ENCODE measurements at regions not wholly inside any gene's neighbourhood (a gene's known extent, or its start where the extent isn't known, plus 50 kb on each side); places are given as distances from the start of the nearest gene placed in this dataset.

DNA sequence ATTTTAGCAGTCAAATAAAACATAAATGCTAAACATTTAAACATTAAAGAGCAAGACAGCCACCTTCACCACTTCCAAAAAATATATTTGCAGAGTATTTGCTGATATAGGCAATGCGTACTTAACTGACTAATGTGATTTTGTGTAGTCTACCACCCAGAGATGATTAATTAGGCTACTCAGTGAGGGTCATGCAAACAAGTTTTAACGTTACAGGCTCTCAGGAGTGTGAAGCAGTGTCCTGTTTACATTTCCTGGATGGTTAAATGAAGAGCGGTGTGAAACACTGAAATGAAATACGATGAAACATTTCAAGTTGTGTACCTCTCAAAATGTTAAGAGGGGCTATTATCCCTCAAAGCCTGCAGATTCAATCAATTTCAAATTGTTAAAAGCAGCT lies 165.8 kb upstream of the LRIG3 start:
- no peaks in the 10 kb centered on the region for H3K9me3 ChIP-seq (ENCODE audit: control insufficient read depth in 1 of 2, insufficient read depth in 1 of 2, low read depth in 1 of 2, low read length in 2 of 2)
- H3K79me2 ChIP-seq (ENCODE audit: insufficient read depth, low read length), result no peaks in the 10 kb centered on the region
- H3K36me3 ChIP-seq (ENCODE audit: control insufficient read depth in 1 of 2, insufficient read depth in 2 of 2, low read length in 2 of 2), result no peaks in the 10 kb centered on the region
- no peak overlapping the region for H3K4me3 ChIP-seq (replicated peaks in 1 of 2; ENCODE audit: low read depth in 1 of 2, low read length in 2 of 2)
- H3K4me1 ChIP-seq (ENCODE audit: control insufficient read depth in 1 of 2, insufficient read depth in 2 of 2, low read length in 2 of 2), result no peaks in the 10 kb centered on the region
- no peak for DNase-seq (ENCODE audit: low read depth, low spot score)
- ChIA-PET RAD21 (ENCODE audit: low non-redundant PET in 1 of 2, low total read pairs in 2 of 2, uncharacterized antibody in 2 of 2, unreplicated experiment in 2 of 2) (interaction anchor here in 1 of 2 experiments (1.6 kb wide), 1 partner anchor 545 kb away, joined by 4 read pairs; no protein-coding TSS in a partner anchor), POLR2A (no interaction called here), CTCF (interaction anchor here (5.5 kb wide), 1 partner anchor 545 kb away, joined by 30 read pairs; no protein-coding TSS in a partner anchor)
- no peak overlapping the region for H3K4me2 ChIP-seq (ENCODE audit: low read length)
- no peak for TF ChIP-seq POLR2A (IDR thresholded peaks at IDR 0.05; ENCODE audit: borderline replicate concordance, extremely low read depth, insufficient read depth, insufficient read length)
- TF ChIP-seq TCF7L2 (IDR thresholded peaks at IDR 0.05; ENCODE audit: borderline replicate concordance, extremely low read depth, insufficient read depth, insufficient read length), result no peak
- TF ChIP-seq ZFX (IDR thresholded peaks at IDR 0.05), result no peak
- TF ChIP-seq ZNF274 (IDR thresholded peaks at IDR 0.05; ENCODE audit: low read depth, low read length), result no peak
- no peak for TF ChIP-seq CBX3 (IDR thresholded peaks at IDR 0.05; ENCODE audit: low read depth)
- TF ChIP-seq ELF1 (IDR thresholded peaks at IDR 0.05; ENCODE audit: borderline replicate concordance, low read depth), result no peak
- no peak for TF ChIP-seq FOSL1 (IDR thresholded peaks at IDR 0.05; ENCODE audit: low read depth)
- no peak for TF ChIP-seq POLR2AphosphoS5 (IDR thresholded peaks at IDR 0.05; ENCODE audit: low read depth, low read length)
- no peak for TF ChIP-seq YY1 (IDR thresholded peaks at IDR 0.05; ENCODE audit: extremely low read depth, insufficient replicate concordance, low read depth, low read length)
- TF ChIP-seq SIN3A (IDR thresholded peaks at IDR 0.05; ENCODE audit: low read depth), result no peak
- TF ChIP-seq, protein P1, sequence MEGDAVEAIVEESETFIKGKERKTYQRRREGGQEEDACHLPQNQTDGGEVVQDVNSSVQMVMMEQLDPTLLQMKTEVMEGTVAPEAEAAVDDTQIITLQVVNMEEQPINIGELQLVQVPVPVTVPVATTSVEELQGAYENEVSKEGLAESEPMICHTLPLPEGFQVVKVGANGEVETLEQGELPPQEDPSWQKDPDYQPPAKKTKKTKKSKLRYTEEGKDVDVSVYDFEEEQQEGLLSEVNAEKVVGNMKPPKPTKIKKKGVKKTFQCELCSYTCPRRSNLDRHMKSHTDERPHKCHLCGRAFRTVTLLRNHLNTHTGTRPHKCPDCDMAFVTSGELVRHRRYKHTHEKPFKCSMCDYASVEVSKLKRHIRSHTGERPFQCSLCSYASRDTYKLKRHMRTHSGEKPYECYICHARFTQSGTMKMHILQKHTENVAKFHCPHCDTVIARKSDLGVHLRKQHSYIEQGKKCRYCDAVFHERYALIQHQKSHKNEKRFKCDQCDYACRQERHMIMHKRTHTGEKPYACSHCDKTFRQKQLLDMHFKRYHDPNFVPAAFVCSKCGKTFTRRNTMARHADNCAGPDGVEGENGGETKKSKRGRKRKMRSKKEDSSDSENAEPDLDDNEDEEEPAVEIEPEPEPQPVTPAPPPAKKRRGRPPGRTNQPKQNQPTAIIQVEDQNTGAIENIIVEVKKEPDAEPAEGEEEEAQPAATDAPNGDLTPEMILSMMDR (IDR thresholded peaks at IDR 0.05 in 2 of 3, conservative IDR thresholded peaks at IDR 0.05 in 1 of 3; ENCODE audit: borderline replicate concordance in 1 of 3, insufficient read depth in 1 of 3, low read depth in 2 of 3, low read length in 2 of 3), result no peak
- TF ChIP-seq, protein P2, sequence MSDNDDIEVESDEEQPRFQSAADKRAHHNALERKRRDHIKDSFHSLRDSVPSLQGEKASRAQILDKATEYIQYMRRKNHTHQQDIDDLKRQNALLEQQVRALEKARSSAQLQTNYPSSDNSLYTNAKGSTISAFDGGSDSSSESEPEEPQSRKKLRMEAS (IDR thresholded peaks at IDR 0.05), result no peak
- TF ChIP-seq JUND (IDR thresholded peaks at IDR 0.05), result no peak
- TF ChIP-seq EGR1 (IDR thresholded peaks at IDR 0.05; ENCODE audit: low read depth), result no peak
- no peaks in the 10 kb centered on the region for H3K9me2 ChIP-seq (ENCODE audit: insufficient read depth)
- no TSS peak for BruUV-seq (replicated peaks)
- no peak overlapping the region for H3K9ac ChIP-seq (ENCODE audit: low read length)
- no peak overlapping the region for H2AFZ ChIP-seq (ENCODE audit: low read depth, low read length, poor library complexity, severe bottlenecking)
- ATAC-seq, result no peak
- intact Hi-C loops (cut with micrococcal nuclease), result loop anchor here (2.0 to 10.0 kb wide), 4 partner anchors 179 to 1103 kb away; no protein-coding TSS in a partner anchor
- H4K20me1 ChIP-seq (ENCODE audit: insufficient read depth), result no peaks in the 10 kb centered on the region
- no peak overlapping the region for H3K27ac ChIP-seq (ENCODE audit: low read depth, low read length)
- H3K27me3 ChIP-seq (ENCODE audit: insufficient read depth, low read length), result no peaks in the 10 kb centered on the region
